ENCODE measurements at regions not wholly inside any gene's neighbourhood (a gene's known extent, or its start where the extent isn't known, plus 50 kb on each side); places are given as distances from the start of the nearest gene placed in this dataset.

DNA sequence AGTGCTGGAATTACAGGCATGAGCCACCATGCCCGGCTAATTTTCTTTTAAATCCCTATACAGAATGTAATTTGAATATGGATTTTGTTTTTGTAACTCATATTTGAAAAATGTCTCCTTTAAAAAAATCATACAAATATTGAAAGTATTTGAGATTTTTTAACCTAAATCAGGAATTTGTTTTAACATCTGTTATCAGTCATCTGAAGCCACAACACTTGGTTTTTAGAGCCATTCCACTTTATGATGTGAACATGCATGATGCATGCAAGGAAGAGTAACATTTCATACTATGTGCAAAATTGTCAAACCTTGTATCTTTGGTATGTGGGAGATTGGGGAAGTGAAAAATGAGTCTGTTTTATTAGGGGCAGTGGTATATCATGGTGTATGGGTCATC lies 124.5 kb upstream of the AHI1 start:
- no peak for TF ChIP-seq POLR2AphosphoS5 (IDR thresholded peaks at IDR 0.05)
- TF ChIP-seq, protein P1, sequence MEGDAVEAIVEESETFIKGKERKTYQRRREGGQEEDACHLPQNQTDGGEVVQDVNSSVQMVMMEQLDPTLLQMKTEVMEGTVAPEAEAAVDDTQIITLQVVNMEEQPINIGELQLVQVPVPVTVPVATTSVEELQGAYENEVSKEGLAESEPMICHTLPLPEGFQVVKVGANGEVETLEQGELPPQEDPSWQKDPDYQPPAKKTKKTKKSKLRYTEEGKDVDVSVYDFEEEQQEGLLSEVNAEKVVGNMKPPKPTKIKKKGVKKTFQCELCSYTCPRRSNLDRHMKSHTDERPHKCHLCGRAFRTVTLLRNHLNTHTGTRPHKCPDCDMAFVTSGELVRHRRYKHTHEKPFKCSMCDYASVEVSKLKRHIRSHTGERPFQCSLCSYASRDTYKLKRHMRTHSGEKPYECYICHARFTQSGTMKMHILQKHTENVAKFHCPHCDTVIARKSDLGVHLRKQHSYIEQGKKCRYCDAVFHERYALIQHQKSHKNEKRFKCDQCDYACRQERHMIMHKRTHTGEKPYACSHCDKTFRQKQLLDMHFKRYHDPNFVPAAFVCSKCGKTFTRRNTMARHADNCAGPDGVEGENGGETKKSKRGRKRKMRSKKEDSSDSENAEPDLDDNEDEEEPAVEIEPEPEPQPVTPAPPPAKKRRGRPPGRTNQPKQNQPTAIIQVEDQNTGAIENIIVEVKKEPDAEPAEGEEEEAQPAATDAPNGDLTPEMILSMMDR (IDR thresholded peaks at IDR 0.05), result no peak
